H9 (cell line): ENCODE measurements at regions not wholly inside any gene's neighbourhood (a gene's known extent, or its start where the extent isn't known, plus 50 kb on each side); places are given as distances from the start of the nearest gene placed in this dataset.
"Not testable (repeated sequence)": the region's sequence is repeated elsewhere in the genome, so short reads cannot be mapped to it uniquely, and the experiment has no call there.

Experiments
- DNase-seq: peaks from one replicate; pipeline ENCODE4 v3.0.0-alpha.2; 2017
- H2AFZ ChIP-seq: one replicate; pipeline ENCODE4 v1.6.1; 2013; ENCODE audit warnings: mild to moderate bottlenecking, low read length, control low read depth, moderate library complexity
- H2AK5ac ChIP-seq: 2 replicates; pipeline ENCODE4 v1.6.1; 2013; ENCODE audit warnings: low read length, control low read depth, mixed read lengths; ENCODE audit not compliant: insufficient read length
- H2BK120ac ChIP-seq: one replicate; pipeline ENCODE4 v1.6.1; 2013; ENCODE audit warnings: low read depth, mild to moderate bottlenecking, low read length, control low read depth, inconsistent platforms; ENCODE audit not compliant: poor library complexity, severe bottlenecking
- H2BK12ac ChIP-seq: 2 replicates; pipeline ENCODE4 v1.6.1; 2013; ENCODE audit warnings: low read length, control low read depth, mixed read lengths, low read depth; ENCODE audit not compliant: insufficient read length
- H2BK15ac ChIP-seq: 2 replicates; pipeline ENCODE4 v1.6.1; 2013; ENCODE audit warnings: low read depth, low read length, control low read depth
- H2BK20ac ChIP-seq: one replicate; pipeline ENCODE4 v1.6.1; 2013; ENCODE audit warnings: low read depth, mild to moderate bottlenecking, low read length, control low read depth, inconsistent platforms; ENCODE audit not compliant: poor library complexity, severe bottlenecking
- H2BK5ac ChIP-seq: 2 replicates; pipeline ENCODE4 v1.6.1; 2013; ENCODE audit warnings: low read length, control low read depth, mixed read lengths; ENCODE audit not compliant: insufficient read length
- H3K14ac ChIP-seq: 2 replicates; pipeline ENCODE4 v1.6.1; 2013; ENCODE audit warnings: low read length, control low read depth; ENCODE audit not compliant: insufficient read depth
- H3K18ac ChIP-seq: 2 replicates; pipeline ENCODE4 v1.6.1; 2013; ENCODE audit warnings: low read depth, mild to moderate bottlenecking, mixed read lengths, low read length, control low read depth; ENCODE audit not compliant: insufficient read length
- H3K23ac ChIP-seq: 2 replicates; pipeline ENCODE4 v1.6.1; 2013; ENCODE audit warnings: low read length, control low read depth, mixed read lengths, low read depth; ENCODE audit not compliant: insufficient read length
- H3K23me2 ChIP-seq: 2 replicates; pipeline ENCODE4 v1.6.1; 2013; ENCODE audit warnings: low read depth, mild to moderate bottlenecking, mixed read lengths, low read length, control low read depth; ENCODE audit not compliant: insufficient read length, poor library complexity, severe bottlenecking
- H3K27ac ChIP-seq: 2 replicates; pipeline ENCODE4 v1.5.1; 2013; ENCODE audit warnings: low read length, control low read depth, mixed read lengths, low read depth; ENCODE audit not compliant: insufficient read length
- H3K27me3 ChIP-seq: 2 replicates; pipeline ENCODE4 v1.6.1; 2013; ENCODE audit warnings: low read length, control low read depth, inconsistent platforms; ENCODE audit not compliant: insufficient read depth
- H3K4ac ChIP-seq: 2 replicates; pipeline ENCODE4 v1.6.1; 2013; ENCODE audit warnings: low read depth, mild to moderate bottlenecking, control low read depth, inconsistent platforms, low read length, moderate library complexity
- H3K4me1 ChIP-seq: 2 replicates; pipeline ENCODE4 v1.6.1; 2013; ENCODE audit warnings: low read length, control low read depth, inconsistent platforms; ENCODE audit not compliant: insufficient read depth
- H3K4me2 ChIP-seq: 2 replicates; pipeline ENCODE4 v1.6.1; 2013; ENCODE audit warnings: low read length, control low read depth, mixed read lengths; ENCODE audit not compliant: insufficient read length, insufficient read depth
- H3K56ac ChIP-seq: 2 replicates; pipeline ENCODE4 v1.6.1; 2013; ENCODE audit warnings: low read depth, mild to moderate bottlenecking, mixed read lengths, low read length, control low read depth; ENCODE audit not compliant: insufficient read length
- H3K79me1 ChIP-seq: 2 replicates; pipeline ENCODE4 v1.6.1; 2013; ENCODE audit warnings: low read depth, mild to moderate bottlenecking, moderate library complexity, low read length, control low read depth, inconsistent platforms; ENCODE audit not compliant: insufficient read depth, poor library complexity, severe bottlenecking
- H3K79me2 ChIP-seq: 2 replicates; pipeline ENCODE4 v1.6.1; 2013; ENCODE audit warnings: low read length, control low read depth, inconsistent platforms; ENCODE audit not compliant: insufficient read depth
- H3K9ac ChIP-seq: 2 replicates; pipeline ENCODE4 v1.6.1; 2013; ENCODE audit warnings: low read length, control low read depth, mixed read lengths; ENCODE audit not compliant: insufficient read length; ENCODE audit errors: extremely low read depth
- H3K9me3 ChIP-seq: one replicate; pipeline ENCODE4 v1.6.1; 2013; ENCODE audit warnings: low read depth, low read length, inconsistent platforms; ENCODE audit not compliant: control insufficient read depth
- H3T11ph ChIP-seq: one replicate; pipeline ENCODE4 v1.6.1; 2013; ENCODE audit warnings: mild to moderate bottlenecking, low read length, control low read depth, inconsistent platforms
- H4K20me1 ChIP-seq: one replicate; pipeline ENCODE4 v1.6.1; 2013; ENCODE audit not compliant: control insufficient read depth, insufficient read length, insufficient read depth
- H4K5ac ChIP-seq: 2 replicates; pipeline ENCODE4 v1.6.1; 2013; ENCODE audit warnings: low read depth, mild to moderate bottlenecking, mixed read lengths, low read length, control low read depth; ENCODE audit not compliant: insufficient read length
- H4K8ac ChIP-seq: replicated peaks from 2 replicates; pipeline ENCODE4 v1.6.1; 2013; ENCODE audit warnings: low read length, control low read depth, mixed read lengths, low read depth; ENCODE audit not compliant: insufficient read length
- H4K91ac ChIP-seq: 2 replicates; pipeline ENCODE4 v1.6.1; 2013; ENCODE audit warnings: low read depth, mild to moderate bottlenecking, moderate library complexity, mixed read lengths, low read length, control low read depth; ENCODE audit not compliant: insufficient read length
- H3K27ac Mint-ChIP-seq, 3 experiments: 2 replicates in 2 of 3; 3 replicates in 1 of 3; pipeline ENCODE4 v1.8.0; 2020 to 2021; ENCODE audit warnings: mixed read lengths in 3 of 3, mild to moderate bottlenecking in 1 of 3, moderate library complexity in 1 of 3
- H3K27me3 Mint-ChIP-seq: 2 replicates; pipeline ENCODE4 v1.8.0; 2021; ENCODE audit warnings: low read depth, mild to moderate bottlenecking, moderate library complexity, mixed read lengths
- H3K36me3 Mint-ChIP-seq, 3 experiments: 2 replicates in 2 of 3; 3 replicates in 1 of 3; pipeline ENCODE4 v1.8.0; 2020 to 2021; ENCODE audit warnings: low read depth in 3 of 3, mixed read lengths in 3 of 3; ENCODE audit not compliant: insufficient read depth in 1 of 3
- H3K4me1 Mint-ChIP-seq, 2 experiments: 2 replicates each; pipeline ENCODE4 v1.8.0; 2020; ENCODE audit warnings: mixed read lengths in 2 of 2
- H3K4me3 Mint-ChIP-seq, 2 experiments: 2 replicates in 1 of 2; 3 replicates in 1 of 2; pipeline ENCODE4 v1.8.0; 2020 to 2021; ENCODE audit warnings: mild to moderate bottlenecking in 2 of 2, mixed read lengths in 2 of 2, moderate library complexity in 1 of 2
- H3K9me3 Mint-ChIP-seq, 2 experiments: 2 replicates in 1 of 2; 3 replicates in 1 of 2; pipeline ENCODE4 v1.8.0; 2020; ENCODE audit warnings: mild to moderate bottlenecking in 2 of 2, mixed read lengths in 2 of 2, moderate library complexity in 1 of 2
- CTCF ChIP-seq: fragments of 200-600 bp; sonication (generic); conservative IDR thresholded peaks from 3 replicates; pipeline ENCODE4 v1.8.0; 2021; ENCODE audit warnings: antibody characterized with exemption, mild to moderate bottlenecking
- WGBS: extraction: QIAGEN DNeasy Blood & Tissue Kit; methylation state at CpG from one replicate; pipeline ENCODE4 v1.1.7; 2013; ENCODE audit warnings: missing lambda C conversion rate, low lambda C conversion rate, mixed read lengths; ENCODE audit not compliant: insufficient read length; ENCODE audit errors: extremely low coverage; 5-methylcytosine and 5-hydroxymethylcytosine counted together

- Histone ChIP-seq H3K4me1 (no peaks in the 10 kb centered on the region), H3T11ph (no peak overlapping the region), H2BK5ac (no peak overlapping the region), H3K9me3 (no peaks in the 10 kb centered on the region), H3K56ac (no peak overlapping the region), H4K20me1 (no peaks in the 10 kb centered on the region), H2BK15ac (no peak overlapping the region), H3K4ac (no peak overlapping the region), H3K9ac (no peak overlapping the region), H4K91ac (no peak overlapping the region), H3K79me2 (no peaks in the 10 kb centered on the region), H3K23ac (no peak overlapping the region), H3K27ac (no peak overlapping the region), H2AK5ac (no peak overlapping the region), H2AFZ (no peak overlapping the region), H2BK120ac (no peak overlapping the region), H3K18ac (no peak overlapping the region), H2BK20ac (no peak overlapping the region), H2BK12ac (no peak overlapping the region), H3K27me3 (no peaks in the 10 kb centered on the region), H4K5ac (no peak overlapping the region), H3K4me2 (no peak overlapping the region), H4K8ac (no peak overlapping the region), H3K14ac (no peak overlapping the region), H3K23me2 (no peaks in the 10 kb centered on the region), H3K79me1 (no peaks in the 10 kb centered on the region)
- H3K27ac Mint-ChIP-seq: no peak overlapping the region
- H3K4me3 Mint-ChIP-seq: no peak overlapping the region
- H3K36me3 Mint-ChIP-seq: peaks cover 0 to 8% (median 6%) of the 10 kb centered on the region in 3 experiments; a peak in 5 of 7 replicates
- DNase-seq: no peak
- H3K9me3 Mint-ChIP-seq: peaks cover 8% of the 10 kb centered on the region in 2 experiments
- H3K27me3 Mint-ChIP-seq: no peaks in the 10 kb centered on the region
- no peak for TF ChIP-seq CTCF
- no peaks in the 10 kb centered on the region for H3K4me1 Mint-ChIP-seq
- WGBS: no CpG with 5 or more reads among the region's 2 CpGs
These were observed 1194.6 kb downstream of the NCAM2 start for GRCh38 chr21:22192766-22193165.

- not testable (repeated sequence) for H3K27ac Mint-ChIP-seq, H3K23ac ChIP-seq, H2BK12ac ChIP-seq, H3K9ac ChIP-seq, H3K27me3 Mint-ChIP-seq, H3K79me2 ChIP-seq, H2AFZ ChIP-seq, H3T11ph ChIP-seq, H4K20me1 ChIP-seq, H3K4me3 Mint-ChIP-seq, H2BK120ac ChIP-seq, H3K4me1 Mint-ChIP-seq, H4K8ac ChIP-seq, H3K9me3 ChIP-seq, H3K27me3 ChIP-seq, H3K4me2 ChIP-seq, H2BK20ac ChIP-seq, DNase-seq, H3K56ac ChIP-seq, H2BK15ac ChIP-seq, H3K27ac ChIP-seq, H4K5ac ChIP-seq, H3K14ac ChIP-seq, H2AK5ac ChIP-seq, H3K4ac ChIP-seq, H4K91ac ChIP-seq, H3K18ac ChIP-seq, H3K23me2 ChIP-seq, H3K79me1 ChIP-seq, H2BK5ac ChIP-seq, H3K4me1 ChIP-seq
- no CpG with 5 or more reads among the region's 6 CpGs for WGBS
- Mint-ChIP-seq H3K9me3 (peaks cover 10 to 15% of the 10 kb centered on the region in 2 experiments), H3K36me3 (peaks cover 0 to 13% (median 10%) of the 10 kb centered on the region in 3 experiments; a peak in 5 of 7 replicates)
These were observed 1196.8 kb downstream of the NCAM2 start for GRCh38 chr21:22194986-22195385.
